Neural cell (in vitro differentiated cells): ENCODE measurements at regions not wholly inside any gene's neighbourhood (a gene's known extent, or its start where the extent isn't known, plus 50 kb on each side); places are given as distances from the start of the nearest gene placed in this dataset.

Experiments
- H2AFZ ChIP-seq: fragments of 200-600, 300-800 bp; sonication (generic), shearing (Covaris generic); 2 replicates; pipeline ENCODE4 v1.6.0; 2014; ENCODE audit warnings: low read depth, mild to moderate bottlenecking, antibody characterized with exemption, low read length, moderate library complexity
- H3F3A ChIP-seq: fragments of 200-600 bp; shearing (Covaris generic); 2 replicates; pipeline ENCODE4 v1.6.1; 2016; ENCODE audit warnings: mild to moderate bottlenecking, moderate library complexity, mixed read lengths, antibody characterized with exemption, low read length; ENCODE audit not compliant: insufficient read depth, poor library complexity, severe bottlenecking
- H3K27ac ChIP-seq: fragments of 200-600, 300-800 bp; sonication (generic), shearing (Covaris generic); 2 replicates; pipeline ENCODE4 v1.5.1; 2014; ENCODE audit warnings: mild to moderate bottlenecking, low read length, moderate library complexity
- H3K27me3 ChIP-seq: fragments of 300-800, 200-600 bp; sonication (generic), shearing (Covaris generic); 2 replicates; pipeline ENCODE4 v1.6.0; 2014; ENCODE audit warnings: mild to moderate bottlenecking, low read depth, low read length, moderate library complexity; ENCODE audit not compliant: insufficient read depth
- H3K36me3 ChIP-seq: fragments of 300-800, 200-600 bp; sonication (generic), shearing (Covaris generic); 2 replicates; pipeline ENCODE4 v1.5.1; 2014; ENCODE audit warnings: mild to moderate bottlenecking, antibody characterized with exemption, low read length, moderate library complexity; ENCODE audit not compliant: insufficient read depth
- H3K4me2 ChIP-seq: fragments of 300-800, 200-600 bp; sonication (generic), shearing (Covaris generic); 2 replicates; pipeline ENCODE4 v1.6.0; 2014; ENCODE audit warnings: mild to moderate bottlenecking, low read length
- H3K4me3 ChIP-seq: fragments of 300-800, 200-600 bp; sonication (generic), shearing (Covaris generic); 2 replicates; pipeline ENCODE4 v1.5.1; 2014; ENCODE audit warnings: mild to moderate bottlenecking, low read length, moderate library complexity
- H3K79me2 ChIP-seq: fragments of 200-600 bp; shearing (Covaris generic); replicated peaks from 2 replicates; pipeline ENCODE4 v1.6.0; 2014; ENCODE audit warnings: mild to moderate bottlenecking, low read length, moderate library complexity; ENCODE audit not compliant: insufficient read depth
- H3K9ac ChIP-seq: fragments of 300-800, 200-600 bp; sonication (generic), shearing (Covaris generic); 2 replicates; pipeline ENCODE4 v1.6.1; 2016; ENCODE audit warnings: mild to moderate bottlenecking, low read length, mixed read lengths
- H3K9me2 ChIP-seq: fragments of 200-600 bp; shearing (Covaris generic); 2 replicates; pipeline ENCODE4 v1.6.1; 2016; ENCODE audit warnings: mild to moderate bottlenecking, low read length, mixed read lengths; ENCODE audit not compliant: insufficient read depth
- H3K9me3 ChIP-seq: fragments of 200-600, 300-800 bp; sonication (generic), shearing (Covaris generic); 2 replicates; pipeline ENCODE4 v1.6.1; 2016; ENCODE audit warnings: mild to moderate bottlenecking, mixed run types, low read length, moderate library complexity, mixed read lengths
- H4K20me1 ChIP-seq: fragments of 200-600 bp; shearing (Covaris generic); 2 replicates; pipeline ENCODE4 v1.6.1; 2016; ENCODE audit warnings: mild to moderate bottlenecking, mixed run types; ENCODE audit not compliant: insufficient read depth
- EP300 ChIP-seq: fragments of 450-650 bp; conservative IDR thresholded peaks from 2 replicates; pipeline ENCODE4 v1.6.1; 2014; ENCODE audit warnings: antibody characterized with exemption, mild to moderate bottlenecking, moderate library complexity; ENCODE audit not compliant: poor library complexity, severe bottlenecking
- EZH2 ChIP-seq: fragments of 200-600, 300-800 bp; shearing (Covaris generic), sonication (generic); IDR thresholded peaks from 2 replicates; pipeline ENCODE4 v1.6.1; 2014; ENCODE audit warnings: antibody characterized with exemption, low read length, borderline replicate concordance, mild to moderate bottlenecking; ENCODE audit not compliant: insufficient read depth, poor library complexity, severe bottlenecking
- MXI1 ChIP-seq: fragments of 450-650 bp; conservative IDR thresholded peaks from 2 replicates; pipeline ENCODE4 v1.6.1; 2014; ENCODE audit warnings: antibody characterized with exemption, mild to moderate bottlenecking; ENCODE audit not compliant: poor library complexity, severe bottlenecking
- POLR2AphosphoS5 ChIP-seq: IDR thresholded peaks from 2 replicates; pipeline ENCODE4 v1.6.1; 2012
- RAD21 ChIP-seq: fragments of 450-650 bp; conservative IDR thresholded peaks from 2 replicates; pipeline ENCODE4 v1.6.1; 2014; ENCODE audit warnings: antibody characterized with exemption, mild to moderate bottlenecking, moderate library complexity
- SMC3 ChIP-seq: fragments of 450-650 bp; conservative IDR thresholded peaks from 2 replicates; pipeline ENCODE4 v1.6.1; 2014; ENCODE audit warnings: antibody characterized with exemption, mild to moderate bottlenecking, moderate library complexity; ENCODE audit not compliant: poor library complexity
- TAF1 ChIP-seq: IDR thresholded peaks from 2 replicates; pipeline ENCODE4 v1.6.1; 2012; ENCODE audit warnings: low read depth
- TF ChIP-seq, protein P1 (sequence below): IDR thresholded peaks from 2 replicates; pipeline ENCODE4 v1.6.1; 2012; ENCODE audit warnings: borderline replicate concordance
- TF ChIP-seq, protein P2 (sequence below): fragments of 450-650 bp; IDR thresholded peaks from 2 replicates; pipeline ENCODE4 v1.5.1; 2014; ENCODE audit warnings: antibody characterized with exemption, mild to moderate bottlenecking, moderate library complexity; ENCODE audit not compliant: poor library complexity, severe bottlenecking

GRCh38 chr4:84419201-84419600, 79.9 kb downstream of the NKX6-1 start:
- H3K9ac ChIP-seq, result no peak overlapping the region
- H3K9me3 ChIP-seq, result no peaks in the 10 kb centered on the region
- no peak overlapping the region for H3K4me2 ChIP-seq
- H4K20me1 ChIP-seq, result no peaks in the 10 kb centered on the region
- TF ChIP-seq SMC3, result no peak
- no peak for TF ChIP-seq POLR2AphosphoS5
- no peak for TF ChIP-seq EZH2
- TF ChIP-seq, protein P1, sequence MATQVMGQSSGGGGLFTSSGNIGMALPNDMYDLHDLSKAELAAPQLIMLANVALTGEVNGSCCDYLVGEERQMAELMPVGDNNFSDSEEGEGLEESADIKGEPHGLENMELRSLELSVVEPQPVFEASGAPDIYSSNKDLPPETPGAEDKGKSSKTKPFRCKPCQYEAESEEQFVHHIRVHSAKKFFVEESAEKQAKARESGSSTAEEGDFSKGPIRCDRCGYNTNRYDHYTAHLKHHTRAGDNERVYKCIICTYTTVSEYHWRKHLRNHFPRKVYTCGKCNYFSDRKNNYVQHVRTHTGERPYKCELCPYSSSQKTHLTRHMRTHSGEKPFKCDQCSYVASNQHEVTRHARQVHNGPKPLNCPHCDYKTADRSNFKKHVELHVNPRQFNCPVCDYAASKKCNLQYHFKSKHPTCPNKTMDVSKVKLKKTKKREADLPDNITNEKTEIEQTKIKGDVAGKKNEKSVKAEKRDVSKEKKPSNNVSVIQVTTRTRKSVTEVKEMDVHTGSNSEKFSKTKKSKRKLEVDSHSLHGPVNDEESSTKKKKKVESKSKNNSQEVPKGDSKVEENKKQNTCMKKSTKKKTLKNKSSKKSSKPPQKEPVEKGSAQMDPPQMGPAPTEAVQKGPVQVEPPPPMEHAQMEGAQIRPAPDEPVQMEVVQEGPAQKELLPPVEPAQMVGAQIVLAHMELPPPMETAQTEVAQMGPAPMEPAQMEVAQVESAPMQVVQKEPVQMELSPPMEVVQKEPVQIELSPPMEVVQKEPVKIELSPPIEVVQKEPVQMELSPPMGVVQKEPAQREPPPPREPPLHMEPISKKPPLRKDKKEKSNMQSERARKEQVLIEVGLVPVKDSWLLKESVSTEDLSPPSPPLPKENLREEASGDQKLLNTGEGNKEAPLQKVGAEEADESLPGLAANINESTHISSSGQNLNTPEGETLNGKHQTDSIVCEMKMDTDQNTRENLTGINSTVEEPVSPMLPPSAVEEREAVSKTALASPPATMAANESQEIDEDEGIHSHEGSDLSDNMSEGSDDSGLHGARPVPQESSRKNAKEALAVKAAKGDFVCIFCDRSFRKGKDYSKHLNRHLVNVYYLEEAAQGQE, result no peak
- TF ChIP-seq MXI1, result no peak
- TF ChIP-seq EP300, result no peak
- TF ChIP-seq RAD21, result no peak
- TF ChIP-seq TAF1, result no peak
- no peaks in the 10 kb centered on the region for H3K27me3 ChIP-seq
- no peaks in the 10 kb centered on the region for H3F3A ChIP-seq
- H3K4me3 ChIP-seq, result no peak overlapping the region
- H2AFZ ChIP-seq, result no peak overlapping the region
- H3K79me2 ChIP-seq, result no peaks in the 10 kb centered on the region
- H3K9me2 ChIP-seq, result no peaks in the 10 kb centered on the region
- no peaks in the 10 kb centered on the region for H3K36me3 ChIP-seq
- no peak overlapping the region for H3K27ac ChIP-seq

GRCh38 chr4:84417997-84418709, 80.9 kb downstream of the NKX6-1 start:
- Histone ChIP-seq H3K27ac (no peak overlapping the region), H4K20me1 (no peaks in the 10 kb centered on the region), H3K4me3 (no peak overlapping the region), H3K9ac (no peak overlapping the region), H3K9me3 (no peaks in the 10 kb centered on the region), H3K4me2 (no peak overlapping the region), H3K36me3 (no peaks in the 10 kb centered on the region), H3K27me3 (no peaks in the 10 kb centered on the region), H3F3A (no peaks in the 10 kb centered on the region), H3K79me2 (no peaks in the 10 kb centered on the region), H3K9me2 (no peaks in the 10 kb centered on the region), H2AFZ (no peak overlapping the region)
- TF ChIP-seq EP300 (no peak), SMC3 (no peak), EZH2 (no peak), MXI1 (no peak), RAD21 (no peak), TAF1 (no peak), POLR2AphosphoS5 (no peak)
- TF ChIP-seq, protein P1, result no peak
- TF ChIP-seq, protein P2, sequence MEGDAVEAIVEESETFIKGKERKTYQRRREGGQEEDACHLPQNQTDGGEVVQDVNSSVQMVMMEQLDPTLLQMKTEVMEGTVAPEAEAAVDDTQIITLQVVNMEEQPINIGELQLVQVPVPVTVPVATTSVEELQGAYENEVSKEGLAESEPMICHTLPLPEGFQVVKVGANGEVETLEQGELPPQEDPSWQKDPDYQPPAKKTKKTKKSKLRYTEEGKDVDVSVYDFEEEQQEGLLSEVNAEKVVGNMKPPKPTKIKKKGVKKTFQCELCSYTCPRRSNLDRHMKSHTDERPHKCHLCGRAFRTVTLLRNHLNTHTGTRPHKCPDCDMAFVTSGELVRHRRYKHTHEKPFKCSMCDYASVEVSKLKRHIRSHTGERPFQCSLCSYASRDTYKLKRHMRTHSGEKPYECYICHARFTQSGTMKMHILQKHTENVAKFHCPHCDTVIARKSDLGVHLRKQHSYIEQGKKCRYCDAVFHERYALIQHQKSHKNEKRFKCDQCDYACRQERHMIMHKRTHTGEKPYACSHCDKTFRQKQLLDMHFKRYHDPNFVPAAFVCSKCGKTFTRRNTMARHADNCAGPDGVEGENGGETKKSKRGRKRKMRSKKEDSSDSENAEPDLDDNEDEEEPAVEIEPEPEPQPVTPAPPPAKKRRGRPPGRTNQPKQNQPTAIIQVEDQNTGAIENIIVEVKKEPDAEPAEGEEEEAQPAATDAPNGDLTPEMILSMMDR, result no peak
